Fibroblast of mammary gland (primary cell): ENCODE measurements at regions not wholly inside any gene's neighbourhood (a gene's known extent, or its start where the extent isn't known, plus 50 kb on each side); places are given as distances from the start of the nearest gene placed in this dataset.

Experiments used
- DNase-seq: peaks from one replicate; pipeline ENCODE4 v3.0.0-alpha.2; 2010; ENCODE audit warnings: low read depth
- H3K4me3 ChIP-seq: 2 replicates; pipeline ENCODE4 v1.5.1; 2011; ENCODE audit warnings: low read depth, mild to moderate bottlenecking, low read length, moderate library complexity; ENCODE audit not compliant: control insufficient read depth
- TF ChIP-seq, protein P1 (sequence below): conservative IDR thresholded peaks from 2 replicates; pipeline ENCODE4 v1.5.1; 2011; ENCODE audit warnings: low read depth, low read length, inconsistent platforms; ENCODE audit not compliant: control insufficient read depth, insufficient read depth

GRCh38 chr2:55102056-55102812, 52.0 kb upstream of the RTN4 start:
- DNase-seq: peak; percentile 87
- H3K4me3 ChIP-seq: no peak overlapping the region
- TF ChIP-seq, protein P1, sequence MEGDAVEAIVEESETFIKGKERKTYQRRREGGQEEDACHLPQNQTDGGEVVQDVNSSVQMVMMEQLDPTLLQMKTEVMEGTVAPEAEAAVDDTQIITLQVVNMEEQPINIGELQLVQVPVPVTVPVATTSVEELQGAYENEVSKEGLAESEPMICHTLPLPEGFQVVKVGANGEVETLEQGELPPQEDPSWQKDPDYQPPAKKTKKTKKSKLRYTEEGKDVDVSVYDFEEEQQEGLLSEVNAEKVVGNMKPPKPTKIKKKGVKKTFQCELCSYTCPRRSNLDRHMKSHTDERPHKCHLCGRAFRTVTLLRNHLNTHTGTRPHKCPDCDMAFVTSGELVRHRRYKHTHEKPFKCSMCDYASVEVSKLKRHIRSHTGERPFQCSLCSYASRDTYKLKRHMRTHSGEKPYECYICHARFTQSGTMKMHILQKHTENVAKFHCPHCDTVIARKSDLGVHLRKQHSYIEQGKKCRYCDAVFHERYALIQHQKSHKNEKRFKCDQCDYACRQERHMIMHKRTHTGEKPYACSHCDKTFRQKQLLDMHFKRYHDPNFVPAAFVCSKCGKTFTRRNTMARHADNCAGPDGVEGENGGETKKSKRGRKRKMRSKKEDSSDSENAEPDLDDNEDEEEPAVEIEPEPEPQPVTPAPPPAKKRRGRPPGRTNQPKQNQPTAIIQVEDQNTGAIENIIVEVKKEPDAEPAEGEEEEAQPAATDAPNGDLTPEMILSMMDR: no peak

DNA sequence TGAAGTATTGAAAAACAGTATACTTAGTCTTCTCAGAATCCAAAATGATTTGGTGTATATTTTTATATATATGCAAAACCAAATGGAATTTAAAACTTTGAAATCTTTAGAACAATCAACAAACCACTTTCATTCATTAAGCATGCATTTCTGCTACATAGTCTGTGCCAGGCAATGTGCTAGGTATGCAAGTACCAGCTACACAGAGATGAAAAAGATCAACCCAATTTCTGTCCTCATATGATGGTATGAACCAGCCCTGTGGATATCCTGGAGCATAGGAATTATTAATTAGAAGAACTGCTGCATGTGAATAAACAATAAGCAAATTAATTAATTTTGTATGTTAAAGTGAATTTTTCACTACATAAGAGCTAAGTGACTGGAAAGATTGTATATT, 51.2 kb upstream of the RTN4 start:
- TF ChIP-seq, protein P1: no peak
- no peak overlapping the region for H3K4me3 ChIP-seq
- no peak for DNase-seq

DNA sequence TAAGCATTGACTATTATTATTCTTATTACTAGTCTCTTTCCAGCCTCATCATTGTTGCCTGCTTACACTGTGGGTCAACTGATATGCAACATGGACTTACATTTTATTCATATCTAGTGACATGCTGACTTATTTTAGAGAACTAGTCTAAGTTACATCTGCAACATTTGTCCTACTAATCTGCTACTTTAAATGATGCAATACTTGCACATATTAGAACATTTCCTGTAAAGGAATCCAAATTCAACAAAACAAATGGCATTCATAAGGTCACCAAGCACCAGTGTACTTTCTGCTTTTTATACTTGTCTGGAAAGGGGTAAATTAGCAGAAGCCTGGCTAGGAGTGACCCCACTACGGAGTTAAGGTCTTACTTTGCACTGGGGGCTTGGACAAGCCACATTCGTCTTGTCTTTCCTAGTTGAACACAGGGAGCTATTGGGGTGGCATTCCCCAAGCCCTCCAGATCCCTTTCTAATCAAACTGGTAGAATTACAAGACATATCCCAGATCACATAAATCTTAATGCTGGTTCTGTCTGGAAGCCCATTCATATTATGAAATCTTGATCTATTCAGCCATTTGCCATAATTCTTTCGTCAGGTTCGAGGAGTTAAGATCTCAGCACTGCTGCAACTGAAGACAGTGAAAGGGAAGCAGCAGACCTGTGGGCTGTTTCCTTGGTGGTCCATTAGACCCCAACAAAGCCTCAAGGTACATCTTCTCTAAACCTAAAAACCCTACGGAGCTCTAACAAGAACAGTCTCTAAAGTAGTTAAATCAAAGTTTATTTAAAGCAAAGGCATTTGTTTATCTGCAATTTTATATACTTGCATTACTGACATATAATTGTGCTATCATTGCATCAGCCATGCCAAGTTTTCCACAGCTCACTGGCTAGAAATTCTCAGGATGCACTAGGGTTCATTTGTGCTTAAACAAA, 49.9 kb upstream of the RTN4 start:
- peak overlapping the region; percentile 17 for H3K4me3 ChIP-seq
- TF ChIP-seq, protein P1: no peak
- DNase-seq: peak; percentile 85
